Right lobe of liver (tissue), 4 donors: ENCODE measurements at regions not wholly inside any gene's neighbourhood (a gene's known extent, or its start where the extent isn't known, plus 50 kb on each side); places are given as distances from the start of the nearest gene placed in this dataset.

Experiments
- CTCF ChIP-seq, 4 donors: fragments of 200-600 bp in 3 of 4; fragments of 450-650 bp in 1 of 4; IDR thresholded peaks; one replicate each; pipeline versions ENCODE4 v1.5.1 to v1.8.0; 2016 to 2022; ENCODE audit warnings: antibody characterized with exemption in 4 of 4, mild to moderate bottlenecking in 2 of 4
- POLR2A ChIP-seq: fragments of 450-650 bp; IDR thresholded peaks from one replicate; pipeline ENCODE4 v1.6.1; 2017; ENCODE audit warnings: antibody characterized with exemption, mild to moderate bottlenecking
- donor health status: DM: no; HTN: no; CAD: no.
- donor health status: DM: no; HTN: no; CAD: no.
- donor health status: DM: no; HTN: yes; CAD: no.

- no peak for TF ChIP-seq CTCF (IDR thresholded peaks at IDR 0.05)
- TF ChIP-seq POLR2A = no peak
Measured at GRCh38 chr20:39886650-39887190, 802.3 kb downstream of the MAFB start.
